BLaER1 (cell line): ENCODE measurements at regions not wholly inside any gene's neighbourhood (a gene's known extent, or its start where the extent isn't known, plus 50 kb on each side); places are given as distances from the start of the nearest gene placed in this dataset.

ENCODE experiments used
- H3K27ac ChIP-seq: shearing (Covaris generic); formaldehyde crosslinking; 2 replicates; pipeline ENCODE4 v1.8.1; 2022
- H3K27me3 ChIP-seq: shearing (Covaris generic); formaldehyde crosslinking; 2 replicates; pipeline ENCODE4 v1.8.1; 2022
- H3K36me3 ChIP-seq: shearing (Covaris generic); formaldehyde crosslinking; 2 replicates; pipeline ENCODE4 v1.8.1; 2022
- H3K4me1 ChIP-seq: shearing (Covaris generic); formaldehyde crosslinking; 2 replicates; pipeline ENCODE4 v1.8.1; 2022
- H3K4me2 ChIP-seq: shearing (Covaris generic); formaldehyde crosslinking; 2 replicates; pipeline ENCODE4 v1.8.1; 2022
- H3K4me3 ChIP-seq: shearing (Covaris generic); formaldehyde crosslinking; 2 replicates; pipeline ENCODE4 v1.8.1; 2022
- H3K9ac ChIP-seq: shearing (Covaris generic); formaldehyde crosslinking; 2 replicates; pipeline ENCODE4 v1.8.1; 2022
- H3K9me3 ChIP-seq: shearing (Covaris generic); formaldehyde crosslinking; 2 replicates; pipeline ENCODE4 v1.8.1; 2022
- H4K20me1 ChIP-seq: shearing (Covaris generic); formaldehyde crosslinking; 2 replicates; pipeline ENCODE4 v1.8.1; 2022
- Cebpa-rat ChIP-seq: shearing (Covaris generic); IDR thresholded peaks from 2 replicates; pipeline ENCODE4 v1.8.1; 2022

DNA sequence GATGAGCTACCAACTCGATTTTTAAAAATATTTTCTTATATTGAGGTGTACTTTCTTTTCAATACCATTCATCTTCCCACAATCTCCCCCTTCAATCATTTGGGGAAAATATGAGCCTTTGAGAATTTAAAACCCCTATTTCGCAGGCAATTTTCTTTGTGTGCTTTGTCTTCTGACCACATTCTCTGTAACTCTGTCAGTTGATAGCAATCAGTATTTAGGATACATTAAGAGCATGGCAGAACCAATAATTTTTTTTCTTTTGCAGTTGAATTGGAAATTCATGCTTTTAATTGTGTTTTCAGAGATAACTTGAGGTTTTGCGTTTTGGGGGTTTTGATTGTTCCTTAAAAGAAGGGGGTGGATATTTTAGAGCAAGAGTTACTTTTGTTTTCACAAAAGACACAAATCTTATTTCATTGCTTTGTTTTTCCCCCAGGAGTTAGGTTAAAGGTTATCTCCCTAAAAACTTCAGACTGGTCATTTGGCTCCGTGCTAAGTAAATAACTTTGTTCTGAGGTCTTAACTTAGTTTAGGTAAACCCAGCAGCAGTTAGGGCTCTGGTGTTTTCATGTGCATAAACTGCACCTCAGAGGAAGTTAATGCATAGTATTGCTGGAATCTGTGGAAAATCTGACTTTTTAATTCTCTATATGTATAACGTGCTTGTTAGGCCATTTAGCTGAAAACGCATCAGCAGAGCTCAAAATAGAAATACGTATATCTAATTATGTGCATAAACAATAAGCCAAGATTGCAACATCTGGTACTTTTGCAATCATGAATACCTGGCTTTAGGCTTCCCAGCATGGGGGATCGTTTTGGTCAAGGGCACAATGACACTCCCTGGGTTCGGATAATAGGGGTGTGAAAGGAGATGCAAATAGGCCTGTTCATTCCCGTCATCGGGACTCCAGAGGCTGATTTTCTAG is 676.4 kb upstream of the ANKRD30A start:
- H3K4me3 ChIP-seq = no peak overlapping the region
- H3K9ac ChIP-seq = no peak overlapping the region
- H3K4me2 ChIP-seq = no peak overlapping the region

GRCh38 chr10:36446881-36447280 is 678.5 kb upstream of the ANKRD30A start:
- Histone ChIP-seq H3K36me3 (no peaks in the 10 kb centered on the region), H3K9ac (no peak overlapping the region), H3K27me3 (no peaks in the 10 kb centered on the region), H3K27ac (no peak overlapping the region), H3K4me1 (no peaks in the 10 kb centered on the region), H3K9me3 (no peaks in the 10 kb centered on the region), H4K20me1 (no peaks in the 10 kb centered on the region), H3K4me2 (no peak overlapping the region), H3K4me3 (no peak overlapping the region)
- TF ChIP-seq Cebpa-rat = no peak

More for the DNA sequence above, 676.4 kb upstream of the ANKRD30A start:
- no peaks in the 10 kb centered on the region for H3K4me1 ChIP-seq
- H3K36me3 ChIP-seq = no peaks in the 10 kb centered on the region
- no peak overlapping the region for H3K27ac ChIP-seq
- H3K27me3 ChIP-seq = no peaks in the 10 kb centered on the region
- no peaks in the 10 kb centered on the region for H3K9me3 ChIP-seq
- TF ChIP-seq Cebpa-rat = no peak
- no peaks in the 10 kb centered on the region for H4K20me1 ChIP-seq

- Histone ChIP-seq H3K9me3 (no peaks in the 10 kb centered on the region), H3K36me3 (no peaks in the 10 kb centered on the region), H3K4me1 (no peaks in the 10 kb centered on the region), H3K27ac (no peak overlapping the region), H3K4me2 (no peak overlapping the region), H3K4me3 (no peak overlapping the region), H3K9ac (no peak overlapping the region), H3K27me3 (no peaks in the 10 kb centered on the region), H4K20me1 (no peaks in the 10 kb centered on the region)
- TF ChIP-seq Cebpa-rat = no peak
These were observed 682.2 kb upstream of the ANKRD30A start for GRCh38 chr10:36443233-36443632.

GRCh38 chr10:36441557-36441956 is 683.8 kb upstream of the ANKRD30A start:
- no peak overlapping the region for H3K27ac ChIP-seq

GRCh38 chr10:36440539-36440938 is 684.9 kb upstream of the ANKRD30A start:
- Histone ChIP-seq H3K9ac (no peak overlapping the region), H3K36me3 (no peaks in the 10 kb centered on the region), H3K4me2 (no peak overlapping the region), H3K27me3 (no peaks in the 10 kb centered on the region), H4K20me1 (no peaks in the 10 kb centered on the region), H3K4me1 (no peaks in the 10 kb centered on the region), H3K4me3 (no peak overlapping the region), H3K9me3 (no peaks in the 10 kb centered on the region), H3K27ac (no peak overlapping the region)
- TF ChIP-seq Cebpa-rat = no peak

More at GRCh38 chr10:36441557-36441956, 683.8 kb upstream of the ANKRD30A start:
- Histone ChIP-seq H3K9me3 (no peaks in the 10 kb centered on the region), H3K4me2 (no peak overlapping the region), H3K27me3 (no peaks in the 10 kb centered on the region), H4K20me1 (no peaks in the 10 kb centered on the region), H3K9ac (no peak overlapping the region), H3K4me1 (no peaks in the 10 kb centered on the region), H3K4me3 (no peak overlapping the region), H3K36me3 (no peaks in the 10 kb centered on the region)
- no peak for TF ChIP-seq Cebpa-rat

DNA sequence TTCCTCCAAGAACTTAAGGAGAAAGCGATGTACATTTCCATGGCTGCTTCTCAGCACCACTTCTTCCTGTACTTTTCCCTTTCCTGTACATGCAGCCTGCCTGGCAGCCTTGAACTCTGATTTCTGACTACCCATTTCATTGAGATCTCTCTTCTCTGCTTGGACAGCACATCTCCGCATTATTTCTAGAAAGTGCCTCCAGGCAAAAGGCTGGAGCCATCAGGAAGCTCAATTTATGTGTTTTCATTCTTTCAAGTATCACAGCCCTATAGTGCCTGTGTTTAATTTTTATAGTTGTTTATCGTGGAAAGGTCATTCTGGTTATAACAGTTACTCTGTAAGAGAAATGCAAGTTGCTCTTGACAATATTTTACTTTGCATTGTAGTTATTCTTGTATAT is 688.0 kb upstream of the ANKRD30A start:
- Histone ChIP-seq H3K4me2 (no peak overlapping the region), H3K4me1 (no peaks in the 10 kb centered on the region), H3K36me3 (no peaks in the 10 kb centered on the region), H4K20me1 (no peaks in the 10 kb centered on the region), H3K27me3 (no peaks in the 10 kb centered on the region), H3K4me3 (no peak overlapping the region), H3K9ac (no peak overlapping the region), H3K9me3 (no peaks in the 10 kb centered on the region), H3K27ac (no peak overlapping the region)
- no peak for TF ChIP-seq Cebpa-rat

DNA sequence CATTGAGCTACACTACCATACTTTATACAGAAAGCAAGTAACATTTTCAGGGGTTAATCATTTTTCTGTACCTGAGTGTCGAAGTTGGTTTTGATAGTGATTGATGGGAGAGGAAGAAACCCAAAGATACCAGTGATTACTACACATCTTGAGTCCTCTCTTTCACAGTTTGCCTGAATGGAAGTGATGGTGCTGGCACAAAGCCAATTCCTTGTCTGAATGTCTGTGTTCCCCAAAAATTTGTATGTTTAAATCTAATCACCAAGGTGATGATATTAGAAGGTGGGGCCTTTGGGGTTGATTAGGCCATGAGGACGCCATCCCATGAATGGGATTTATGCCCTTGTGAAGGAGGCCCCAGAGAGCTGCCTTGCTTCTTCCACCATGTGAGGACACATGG is 696.9 kb upstream of the ANKRD30A start:
- no peak for TF ChIP-seq Cebpa-rat
- Histone ChIP-seq H3K4me2 (no peak overlapping the region), H3K9ac (no peak overlapping the region), H4K20me1 (no peaks in the 10 kb centered on the region), H3K4me1 (no peaks in the 10 kb centered on the region), H3K4me3 (no peak overlapping the region), H3K36me3 (no peaks in the 10 kb centered on the region), H3K27me3 (no peaks in the 10 kb centered on the region), H3K27ac (no peak overlapping the region), H3K9me3 (no peaks in the 10 kb centered on the region)

DNA sequence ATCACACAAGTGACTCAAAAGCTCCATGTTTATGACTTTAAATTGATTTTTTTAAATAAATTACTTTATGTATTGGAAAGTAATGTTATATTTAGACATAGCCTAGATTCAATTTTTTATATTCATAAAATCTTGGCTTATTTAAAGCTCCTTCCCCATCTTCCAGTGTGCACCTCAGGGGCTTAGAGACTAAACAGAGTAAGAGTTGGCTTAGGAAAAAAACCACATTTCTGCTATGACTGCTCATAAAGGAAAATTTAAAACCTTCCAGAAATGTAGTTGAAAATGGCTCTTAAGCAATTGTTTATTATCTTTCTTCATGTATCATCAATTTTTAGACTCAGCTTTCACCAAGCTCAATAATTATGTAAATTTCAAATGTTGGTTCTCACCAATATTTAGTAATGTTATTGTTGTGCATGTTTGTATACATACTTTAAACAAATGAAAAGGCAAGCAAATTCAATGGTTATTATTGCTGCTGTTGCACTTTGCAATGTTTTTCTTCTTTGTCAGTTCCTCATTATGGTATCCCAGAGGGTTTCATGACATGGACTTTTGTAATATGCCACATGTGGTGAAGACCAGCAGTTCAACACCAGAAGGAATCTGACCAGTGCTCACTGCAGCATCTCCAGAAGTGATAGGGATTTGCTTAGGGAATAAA is 700.1 kb upstream of the ANKRD30A start:
- TF ChIP-seq Cebpa-rat = no peak
- no peak overlapping the region for H3K9ac ChIP-seq
- no peak overlapping the region for H3K4me3 ChIP-seq
- H3K4me1 ChIP-seq = no peaks in the 10 kb centered on the region
- H3K27ac ChIP-seq = no peak overlapping the region
- no peaks in the 10 kb centered on the region for H4K20me1 ChIP-seq
- H3K27me3 ChIP-seq = no peaks in the 10 kb centered on the region
- no peak overlapping the region for H3K4me2 ChIP-seq
- H3K9me3 ChIP-seq = no peaks in the 10 kb centered on the region
- no peaks in the 10 kb centered on the region for H3K36me3 ChIP-seq

DNA sequence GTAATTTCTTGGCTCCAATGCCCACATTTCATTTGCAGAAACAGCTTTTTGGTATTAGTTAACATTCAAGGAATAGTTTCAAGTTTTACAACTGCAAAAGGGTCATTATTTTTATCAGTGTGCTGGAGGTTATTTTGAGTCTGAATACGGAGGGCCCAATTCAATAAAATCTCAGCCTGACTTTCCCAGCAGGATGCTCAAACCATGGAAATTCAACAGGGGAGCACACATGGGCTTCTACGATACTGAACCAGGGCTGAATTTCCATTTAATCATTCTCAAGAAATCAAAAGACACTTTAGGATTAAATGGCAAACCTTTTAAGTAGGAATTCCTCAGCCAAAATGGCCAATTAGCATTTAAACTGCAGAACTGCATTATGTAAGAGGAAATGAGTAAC is 700.9 kb upstream of the ANKRD30A start:
- Histone ChIP-seq H3K27ac (no peak overlapping the region), H3K9me3 (no peaks in the 10 kb centered on the region), H3K36me3 (no peaks in the 10 kb centered on the region), H3K4me2 (no peak overlapping the region), H4K20me1 (no peaks in the 10 kb centered on the region), H3K4me3 (no peak overlapping the region), H3K4me1 (no peaks in the 10 kb centered on the region), H3K27me3 (no peaks in the 10 kb centered on the region), H3K9ac (no peak overlapping the region)
- no peak for TF ChIP-seq Cebpa-rat

- Histone ChIP-seq H3K36me3 (no peaks in the 10 kb centered on the region), H3K4me2 (no peak overlapping the region), H3K9ac (no peak overlapping the region), H4K20me1 (no peaks in the 10 kb centered on the region), H3K27me3 (no peaks in the 10 kb centered on the region), H3K4me1 (no peaks in the 10 kb centered on the region), H3K27ac (no peak overlapping the region), H3K4me3 (no peak overlapping the region), H3K9me3 (no peaks in the 10 kb centered on the region)
- TF ChIP-seq Cebpa-rat = no peak
These were observed 701.6 kb upstream of the ANKRD30A start for GRCh38 chr10:36423821-36424248.
